HG02938 (cell line): ENCODE measurements at regions not wholly inside any gene's neighbourhood (a gene's known extent, or its start where the extent isn't known, plus 50 kb on each side); places are given as distances from the start of the nearest gene placed in this dataset.

ENCODE experiments used
- ATAC-seq: cut with Tn5 transposase; IDR thresholded peaks from one replicate; pipeline ENCODE4 v1.9.1; 2021; ENCODE audit warnings: mild to moderate bottlenecking, moderate library complexity; ENCODE audit not compliant: unreplicated experiment

DNA sequence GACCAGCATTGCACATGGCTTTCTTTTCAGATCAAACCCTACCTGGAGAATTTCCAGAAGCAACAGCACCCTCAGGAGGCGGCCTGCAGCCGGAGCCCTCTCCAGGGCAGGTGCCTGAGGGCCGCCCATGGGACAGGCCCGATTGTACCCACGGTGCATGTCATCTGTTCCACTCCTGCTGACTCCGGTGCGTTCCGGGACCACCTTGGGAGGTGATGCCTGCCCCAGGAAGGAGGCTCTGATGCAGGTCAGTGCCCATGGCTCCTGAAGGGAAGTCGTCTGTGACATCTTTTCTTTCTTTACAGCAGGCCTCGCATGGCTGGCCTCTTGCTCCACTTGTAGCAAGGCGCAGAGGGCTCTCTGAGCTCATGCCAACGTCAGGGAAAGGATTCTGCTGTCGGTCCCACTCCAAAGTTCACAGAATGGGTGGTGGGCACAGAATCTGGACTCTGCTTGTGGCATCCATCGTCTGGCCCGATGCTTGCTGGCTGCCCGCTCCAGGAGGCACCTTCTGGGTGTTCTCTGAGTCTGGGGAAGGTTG, 160.7 kb upstream of the RTL1 start:
- no peak for ATAC-seq

DNA sequence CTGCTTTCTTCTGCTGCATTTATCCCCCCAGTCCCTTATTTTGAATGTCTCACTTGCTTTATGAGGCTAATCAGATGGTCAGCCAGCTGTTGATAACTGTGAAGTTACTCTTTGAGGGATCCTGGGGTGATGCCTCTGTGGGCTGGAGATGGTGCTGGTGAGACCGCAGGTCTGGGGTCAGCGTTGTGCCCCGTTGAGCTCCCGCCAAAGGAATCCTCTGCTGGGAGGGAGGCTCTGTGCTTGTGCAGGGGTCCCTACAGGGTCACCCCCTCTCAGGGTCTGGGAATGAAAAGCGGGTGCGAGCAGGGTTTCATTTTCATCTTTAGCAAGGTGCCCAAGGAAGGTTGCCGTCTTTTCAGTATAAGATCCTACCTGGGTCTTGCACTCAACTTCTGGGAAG, 161.2 kb upstream of the RTL1 start:
- no peak for ATAC-seq

- no peak for ATAC-seq
Observed at GRCh38 chr14:101065246-101065645, 161.7 kb upstream of the RTL1 start.

DNA sequence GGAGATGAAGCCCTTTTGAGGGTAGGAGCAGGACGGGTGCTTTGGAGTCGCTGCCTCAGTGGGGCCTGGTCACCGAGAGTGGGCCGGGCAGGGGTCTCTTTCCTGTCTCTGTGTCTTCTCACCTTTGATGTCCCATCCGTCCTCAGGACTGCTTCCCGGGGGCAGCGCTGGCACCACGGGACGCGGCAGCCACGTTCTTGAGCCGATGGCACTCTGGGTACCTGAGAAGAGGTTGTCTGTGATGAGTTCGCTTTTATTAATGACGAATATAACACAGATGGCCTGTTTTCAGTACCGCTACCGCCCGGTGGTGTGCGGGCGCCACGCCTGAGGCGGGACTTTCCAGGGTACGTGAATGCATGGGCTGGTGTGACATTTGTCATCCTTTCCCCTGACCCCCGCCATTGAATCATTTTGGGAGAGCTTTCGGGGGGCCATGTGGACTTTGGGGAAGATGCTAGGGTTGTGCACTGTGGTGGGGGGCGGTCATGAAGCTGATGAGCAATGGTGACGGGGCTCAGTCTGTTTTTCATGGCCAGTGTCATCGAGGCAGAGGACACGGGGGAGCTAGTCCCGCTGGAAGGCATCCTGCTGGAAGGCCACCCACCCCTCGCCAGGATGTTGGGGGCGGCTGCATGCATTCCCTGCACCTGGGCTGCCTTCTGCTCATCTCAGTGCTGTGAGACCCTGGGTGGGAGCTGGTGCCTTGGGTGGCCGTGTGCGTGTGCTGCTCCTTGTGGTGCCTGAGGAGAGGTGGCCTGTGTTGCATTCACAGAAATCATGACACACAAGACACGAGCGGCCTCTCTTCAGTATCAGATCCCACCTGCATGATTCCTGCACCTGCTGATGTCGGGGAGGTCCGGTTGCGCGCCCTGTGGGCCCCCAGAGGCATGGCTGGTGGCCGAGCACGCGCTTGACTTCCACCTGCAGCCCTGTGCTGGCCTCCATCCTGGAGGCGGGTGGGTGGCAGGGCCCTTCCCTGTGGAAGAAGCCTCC, 162.5 kb upstream of the RTL1 start:
- ATAC-seq: no peak

DNA sequence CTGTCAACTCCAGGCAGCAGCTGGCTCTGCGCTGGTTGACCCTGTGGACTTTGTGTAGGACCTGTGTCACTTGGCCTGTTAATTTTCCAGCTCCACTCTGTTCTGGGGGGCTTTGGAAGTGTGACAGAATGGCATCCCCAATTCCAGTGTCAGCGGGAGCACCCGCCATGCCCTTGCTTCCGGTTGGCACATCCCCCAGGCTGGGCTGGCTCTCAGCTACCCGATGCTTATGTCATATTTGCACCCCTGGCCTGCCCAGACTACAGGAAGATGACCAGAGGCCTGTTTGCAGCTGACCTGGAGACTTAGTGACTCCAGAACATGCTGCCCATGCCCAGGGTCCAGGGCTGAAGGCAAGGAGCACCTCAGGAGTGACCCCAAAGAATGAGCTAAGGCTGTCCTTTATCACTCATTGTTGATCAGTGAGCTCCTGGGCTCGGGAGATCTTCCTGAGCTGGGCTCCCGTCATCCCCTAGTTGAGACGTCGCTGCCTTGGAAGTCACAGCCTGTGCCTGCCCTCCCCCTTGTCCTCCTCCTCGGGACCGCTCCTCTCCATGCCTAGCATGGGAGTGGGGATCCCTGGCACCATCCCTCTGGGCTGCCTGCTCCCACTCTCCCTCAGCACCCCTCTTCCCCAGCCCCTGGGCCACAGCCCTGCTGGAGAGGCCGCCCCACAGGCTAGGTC, 163.4 kb upstream of the RTL1 start:
- no peak for ATAC-seq

GRCh38 chr14:101068313-101069227, 165.0 kb upstream of the RTL1 start:
- no peak for ATAC-seq

DNA sequence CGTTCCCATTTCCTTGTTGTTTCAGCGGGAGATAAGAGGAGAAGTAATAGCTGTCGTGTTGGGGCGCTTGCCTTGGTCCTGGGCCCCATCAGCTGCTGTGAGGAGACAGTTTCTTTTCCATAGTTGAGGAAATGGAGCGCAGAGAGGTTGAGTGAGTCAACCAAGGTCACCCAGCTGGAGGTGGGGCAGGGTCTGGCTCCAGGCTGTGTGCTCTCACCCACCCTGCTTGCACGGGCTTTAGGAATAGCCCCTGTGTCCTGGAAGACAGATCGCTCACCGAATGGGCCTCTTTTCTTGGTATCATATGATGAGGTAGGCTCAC, 165.7 kb upstream of the RTL1 start:
- no peak for ATAC-seq

GRCh38 chr14:101069666-101070362, 166.3 kb upstream of the RTL1 start:
- ATAC-seq: no peak

DNA sequence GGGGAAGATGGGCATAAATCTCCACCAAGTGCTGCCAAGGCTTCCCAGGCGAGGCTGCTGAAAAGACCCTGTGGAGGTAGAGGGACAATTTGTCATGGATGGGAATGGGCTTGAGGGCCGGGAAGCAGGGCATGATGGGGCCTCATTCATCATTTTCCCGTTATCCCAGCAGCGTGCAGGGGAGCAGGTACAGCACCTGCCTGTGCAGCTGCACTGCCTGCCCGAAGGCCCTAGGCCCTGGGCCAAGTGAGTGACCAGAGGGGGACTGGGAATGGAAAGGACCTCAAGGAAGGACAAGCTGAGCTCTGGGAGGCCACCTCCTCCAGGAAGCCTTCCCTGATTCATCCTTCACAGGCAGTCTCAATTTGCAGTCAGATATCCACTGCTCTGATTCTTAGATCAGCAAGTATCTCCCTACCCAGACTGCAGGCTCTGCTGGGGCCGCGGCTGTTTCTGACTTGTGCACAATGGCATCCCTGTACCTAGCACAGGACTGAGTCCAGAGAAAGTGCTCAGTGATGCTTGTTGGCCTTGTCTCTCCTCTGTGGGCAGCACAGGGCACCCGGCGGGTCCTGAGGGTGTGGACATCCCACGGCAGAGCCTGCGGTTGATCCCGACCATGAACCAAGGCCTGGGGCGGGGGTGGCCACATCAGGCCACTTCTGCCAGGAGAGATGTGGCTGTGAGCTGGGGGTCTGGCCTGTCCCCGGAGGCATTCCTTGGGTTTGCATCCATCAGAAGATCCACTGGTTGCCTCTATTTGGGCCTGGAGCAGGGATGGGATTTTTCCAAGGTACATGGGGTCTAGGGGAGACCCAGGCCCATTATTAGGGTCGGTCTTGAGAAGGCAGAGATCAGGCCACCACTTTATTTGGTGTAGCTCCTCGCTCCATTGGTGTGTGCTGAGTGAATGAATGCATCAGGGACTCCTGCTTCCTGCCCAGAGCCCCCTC, 167.3 kb upstream of the RTL1 start:
- ATAC-seq: no peak

DNA sequence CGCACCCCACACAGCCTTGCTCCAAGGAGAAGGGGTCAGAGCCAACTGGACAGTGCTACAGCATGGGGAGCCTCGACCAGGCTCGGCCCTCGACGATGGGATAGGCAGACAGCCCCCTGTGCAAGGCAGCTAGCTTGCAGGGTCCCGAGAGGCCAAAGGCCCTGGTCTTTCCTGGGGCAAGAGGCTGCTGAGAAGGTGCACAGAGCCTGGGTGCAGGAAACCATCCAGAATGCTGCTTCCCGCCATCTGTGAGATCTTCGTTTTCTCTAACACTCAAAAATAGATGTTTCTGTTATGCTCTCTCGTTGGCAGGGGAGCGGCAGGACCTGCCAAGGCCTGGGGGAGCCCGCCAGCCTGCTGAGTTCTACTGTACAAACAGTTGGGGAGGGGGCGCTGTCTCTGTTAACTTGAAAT, 168.0 kb upstream of the RTL1 start:
- no peak for ATAC-seq

DNA sequence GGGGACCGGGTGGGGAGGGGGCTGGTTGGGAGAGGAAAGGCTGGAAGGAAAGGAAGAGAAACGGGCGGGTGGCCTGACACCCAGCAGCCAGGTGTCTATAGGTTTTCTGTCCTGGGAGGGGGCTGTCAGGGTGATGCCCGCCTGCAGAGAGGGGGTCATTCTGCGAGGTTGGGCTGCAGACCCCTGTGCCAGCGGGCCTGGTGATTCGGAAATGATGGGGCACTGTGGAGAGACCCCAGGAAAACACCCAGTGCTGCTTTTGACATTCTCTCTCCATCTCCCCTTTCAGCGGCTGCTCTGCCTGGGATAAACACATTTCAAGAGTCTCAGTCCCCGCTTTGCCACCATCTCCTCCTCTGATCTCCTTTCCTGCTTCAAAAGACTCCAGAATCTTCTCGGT, 168.5 kb upstream of the RTL1 start:
- no peak for ATAC-seq

DNA sequence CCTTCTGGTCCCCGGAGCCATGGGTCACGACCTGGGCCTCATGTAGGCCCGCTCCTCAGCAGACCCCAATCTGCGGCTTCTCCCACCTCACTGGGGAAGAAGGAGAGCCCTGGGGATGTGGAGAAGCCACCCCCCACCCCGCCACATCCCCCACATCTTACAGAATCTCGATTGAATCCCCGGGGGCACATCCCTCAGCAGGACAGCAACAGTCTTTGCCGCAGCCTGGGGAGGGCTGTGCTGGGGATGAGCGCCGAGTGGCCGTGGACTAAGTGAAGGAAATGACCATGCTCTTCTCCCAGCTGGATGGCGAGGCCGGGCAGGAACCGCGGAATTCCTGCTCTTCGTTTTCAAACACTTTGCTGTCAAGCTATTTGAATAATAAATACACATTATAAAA, 169.0 kb upstream of the RTL1 start:
- ATAC-seq: no peak

- peak; percentile 79 for ATAC-seq
Observed at GRCh38 chr14:101072945-101073597, 169.5 kb upstream of the RTL1 start.

- ATAC-seq: no peak
Observed at GRCh38 chr14:101073598-101073965, 170.1 kb upstream of the RTL1 start.

DNA sequence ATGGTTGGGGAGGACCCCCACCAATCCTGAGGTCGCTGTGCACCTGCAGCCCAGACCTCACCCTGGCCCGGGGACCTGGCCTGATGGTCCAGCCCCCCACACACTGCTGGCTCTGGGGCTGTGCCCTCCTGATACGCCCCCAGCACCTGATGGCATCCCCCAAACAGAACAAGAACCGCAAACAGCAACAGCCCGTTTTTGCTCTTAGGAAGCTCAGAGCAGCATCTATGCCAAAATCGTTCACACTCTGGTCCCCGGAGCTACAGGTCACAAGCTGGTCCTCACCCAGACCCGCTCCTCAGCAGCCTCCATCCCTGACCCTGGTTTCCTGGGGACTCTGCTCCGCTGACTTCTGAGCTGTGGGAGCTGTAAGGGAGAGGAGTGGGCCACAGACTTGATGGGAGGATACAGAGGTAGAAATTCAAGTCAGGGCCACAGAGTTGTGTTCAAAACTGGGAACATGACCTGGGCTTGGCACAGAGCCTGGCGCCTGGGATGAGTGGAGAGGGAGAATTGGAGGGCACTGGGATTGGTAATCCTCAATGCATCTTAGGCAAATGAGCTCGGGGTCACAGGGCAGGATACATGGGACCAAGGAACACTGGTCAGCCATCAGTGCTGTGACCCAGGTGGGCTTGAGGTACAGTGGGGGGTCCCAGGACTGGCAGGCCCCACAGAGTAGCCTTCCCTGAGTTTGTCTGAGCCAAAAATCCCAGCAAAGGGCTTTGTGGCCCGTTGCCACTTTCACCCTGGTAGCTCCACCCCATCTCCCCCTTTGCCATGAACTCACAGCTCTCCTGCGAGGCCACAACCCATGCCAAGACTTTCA, 170.9 kb upstream of the RTL1 start:
- ATAC-seq: no peak

DNA sequence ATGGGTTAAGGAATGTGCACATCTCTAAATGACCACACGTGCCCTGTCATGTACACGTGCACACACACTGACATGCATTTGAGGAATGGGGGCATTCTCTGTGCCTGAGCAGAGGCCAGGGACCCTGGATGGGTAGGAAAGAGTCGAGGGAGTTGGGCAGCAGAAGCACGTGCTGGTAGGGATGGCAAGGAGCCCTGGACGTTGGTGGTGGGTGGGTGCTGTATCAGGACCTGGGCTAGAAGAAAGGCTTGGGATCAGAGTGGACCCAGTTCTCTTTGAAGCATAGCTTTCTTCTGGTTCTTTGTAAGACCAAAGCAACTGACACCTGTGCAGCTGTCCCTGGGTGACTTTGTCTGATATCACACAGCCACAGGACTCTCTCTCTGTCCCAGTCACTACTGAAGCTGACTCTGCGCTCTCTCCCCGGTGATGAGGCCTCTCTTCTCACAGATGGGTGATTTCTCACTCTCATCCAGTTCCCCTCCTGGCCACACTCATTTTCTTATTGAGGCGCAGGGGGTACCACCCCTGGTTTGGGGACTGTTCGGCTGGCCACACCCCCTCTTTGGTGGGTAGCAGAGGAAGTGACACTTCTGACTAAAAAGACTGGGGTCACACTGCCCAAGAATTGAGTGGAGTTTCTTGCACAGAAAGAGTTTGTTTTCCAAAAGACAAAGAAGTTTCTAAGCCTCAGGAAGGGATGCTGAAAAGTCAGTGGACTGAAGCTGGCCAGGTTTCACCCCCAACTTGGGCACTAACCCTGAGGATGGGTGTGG, 171.7 kb upstream of the RTL1 start:
- ATAC-seq: peak; percentile 73

- no peak for ATAC-seq
Observed at GRCh38 chr14:101075801-101076413, 172.4 kb upstream of the RTL1 start.
